HG02642 (cell line): ENCODE measurements at regions not wholly inside any gene's neighbourhood (a gene's known extent, or its start where the extent isn't known, plus 50 kb on each side); places are given as distances from the start of the nearest gene placed in this dataset.

ENCODE experiments used
- ATAC-seq: cut with Tn5 transposase; IDR thresholded peaks from one replicate; pipeline ENCODE4 v1.9.1; 2021; ENCODE audit warnings: mild to moderate bottlenecking; ENCODE audit not compliant: unreplicated experiment, poor library complexity

- ATAC-seq, result no peak
Observed at GRCh38 chr2:175500255-175500654, 318.7 kb upstream of the ATP5MC3 start.

- no peak for ATAC-seq
Observed at GRCh38 chr2:175490360-175490791, 308.9 kb upstream of the ATP5MC3 start.

GRCh38 chr2:175478096-175478768 is 296.7 kb upstream of the ATP5MC3 start:
- ATAC-seq, result no peak

GRCh38 chr2:175476948-175477347 is 295.4 kb upstream of the ATP5MC3 start:
- ATAC-seq, result no peak

GRCh38 chr2:175476374-175476773 is 294.9 kb upstream of the ATP5MC3 start:
- ATAC-seq, result no peak

- ATAC-seq, result no peak
Observed at GRCh38 chr2:175475130-175475529, 293.6 kb upstream of the ATP5MC3 start.

- no peak for ATAC-seq
Observed at GRCh38 chr2:175468431-175469098, 287.1 kb upstream of the ATP5MC3 start.

- no peak for ATAC-seq
Observed at GRCh38 chr2:175465101-175465500, 283.6 kb upstream of the ATP5MC3 start.

- ATAC-seq, result no peak
Observed at GRCh38 chr2:175464311-175464670, 282.8 kb upstream of the ATP5MC3 start.

GRCh38 chr2:175463589-175464310 is 282.2 kb upstream of the ATP5MC3 start:
- no peak for ATAC-seq

- ATAC-seq, result no peak
Observed at GRCh38 chr2:175463169-175463568, 281.7 kb upstream of the ATP5MC3 start.

GRCh38 chr2:175462246-175462645 is 280.7 kb upstream of the ATP5MC3 start:
- no peak for ATAC-seq

GRCh38 chr2:175461839-175462238 is 280.3 kb upstream of the ATP5MC3 start:
- no peak for ATAC-seq

GRCh38 chr2:175457895-175458448 is 276.5 kb upstream of the ATP5MC3 start:
- no peak for ATAC-seq

GRCh38 chr2:175454953-175455389 is 273.5 kb upstream of the ATP5MC3 start:
- no peak for ATAC-seq

- ATAC-seq, result no peak
Observed at GRCh38 chr2:175450029-175450760, 268.7 kb upstream of the ATP5MC3 start.

GRCh38 chr2:175449616-175450015 is 268.1 kb upstream of the ATP5MC3 start:
- ATAC-seq, result no peak

GRCh38 chr2:175446201-175446600 is 264.7 kb upstream of the ATP5MC3 start:
- ATAC-seq, result no peak

- ATAC-seq, result no peak
Observed at GRCh38 chr2:175445281-175445680, 263.8 kb upstream of the ATP5MC3 start.

- no peak for ATAC-seq
Observed at GRCh38 chr2:175442441-175442840, 260.9 kb upstream of the ATP5MC3 start.
